HG03432 (cell line): ENCODE measurements at regions not wholly inside any gene's neighbourhood (a gene's known extent, or its start where the extent isn't known, plus 50 kb on each side); places are given as distances from the start of the nearest gene placed in this dataset.

ENCODE experiments used
- ATAC-seq: cut with Tn5 transposase; IDR thresholded peaks from one replicate; pipeline ENCODE4 v1.9.1; 2021; ENCODE audit warnings: mild to moderate bottlenecking, moderate library complexity; ENCODE audit not compliant: unreplicated experiment

DNA sequence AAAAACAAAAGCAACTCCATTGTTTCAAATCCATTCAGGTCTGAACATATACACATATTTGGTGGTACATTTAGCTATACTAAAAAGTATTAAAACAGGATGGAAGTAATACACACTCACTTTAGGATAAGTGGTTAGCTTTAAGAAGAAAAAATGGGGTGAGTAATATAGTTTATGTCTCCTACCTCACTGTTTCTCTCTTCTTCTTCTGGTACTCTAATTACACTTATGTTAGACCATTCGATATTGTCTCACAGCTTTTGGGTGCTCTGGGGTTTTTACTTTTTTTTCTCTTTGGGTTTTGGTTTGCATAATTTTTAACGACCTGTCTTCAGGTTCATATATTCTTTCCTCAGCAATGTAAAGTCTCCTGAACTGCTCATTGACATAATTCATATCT, 75.4 kb upstream of the AKAP13 start:
- ATAC-seq, result no peak

DNA sequence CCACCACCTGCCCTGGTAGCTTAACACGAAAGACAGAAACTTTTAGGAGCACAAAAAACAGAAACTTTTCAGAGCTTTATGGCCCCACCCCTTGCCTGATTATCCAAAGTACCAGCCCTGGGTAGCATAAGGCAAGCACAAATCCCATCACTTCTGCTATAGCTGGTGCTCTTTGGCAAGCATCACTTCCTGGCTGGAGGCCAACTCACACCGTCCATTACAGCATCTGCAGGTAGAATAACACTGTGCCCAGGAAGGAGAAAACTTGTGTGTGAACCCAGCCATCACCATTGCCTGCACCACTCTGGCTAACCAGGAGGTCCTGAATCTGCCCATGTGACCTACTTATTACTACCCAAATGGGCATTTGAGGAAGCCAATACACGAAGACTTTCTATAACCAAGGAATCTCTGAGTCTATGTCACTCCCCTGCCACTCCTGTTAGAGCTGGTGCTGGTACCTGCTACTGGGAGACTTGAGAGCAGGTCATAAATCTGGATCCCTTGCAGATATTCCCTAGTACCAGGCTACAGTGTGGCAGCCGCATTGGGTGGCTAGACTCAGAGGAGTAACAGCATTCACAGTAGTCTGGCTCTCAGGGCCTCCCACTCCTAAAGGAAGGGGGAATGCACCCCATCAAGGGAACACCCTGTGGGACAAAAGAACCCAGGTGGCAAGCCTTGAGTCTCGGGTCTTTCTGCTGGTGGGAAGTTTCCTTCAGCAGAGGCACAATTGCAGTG, 73.3 kb upstream of the AKAP13 start:
- ATAC-seq, result no peak

GRCh38 chr15:85307687-85308045, 72.7 kb upstream of the AKAP13 start:
- no peak for ATAC-seq

GRCh38 chr15:85311647-85312046, 68.8 kb upstream of the AKAP13 start:
- ATAC-seq, result no peak

DNA sequence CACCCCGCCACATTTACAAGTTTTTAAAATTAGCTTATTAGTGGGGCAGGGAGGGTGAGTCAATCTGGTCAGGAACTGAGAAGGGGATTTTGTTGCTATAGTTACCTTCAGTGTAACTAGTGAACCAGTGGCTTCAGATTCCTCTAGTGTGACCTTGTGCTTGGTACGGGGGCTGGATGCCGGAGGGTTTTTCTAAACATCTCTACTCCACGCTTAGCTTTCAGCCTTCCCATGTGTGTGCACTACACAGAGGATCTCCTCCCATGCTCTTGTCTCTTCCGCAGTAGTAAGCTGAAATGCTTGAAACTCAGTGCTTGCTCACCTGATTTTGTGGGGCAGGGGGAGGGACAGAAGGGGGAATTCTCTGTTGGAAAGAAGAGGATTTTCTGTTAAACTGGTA, 67.9 kb upstream of the AKAP13 start:
- peak; percentile 96 for ATAC-seq

DNA sequence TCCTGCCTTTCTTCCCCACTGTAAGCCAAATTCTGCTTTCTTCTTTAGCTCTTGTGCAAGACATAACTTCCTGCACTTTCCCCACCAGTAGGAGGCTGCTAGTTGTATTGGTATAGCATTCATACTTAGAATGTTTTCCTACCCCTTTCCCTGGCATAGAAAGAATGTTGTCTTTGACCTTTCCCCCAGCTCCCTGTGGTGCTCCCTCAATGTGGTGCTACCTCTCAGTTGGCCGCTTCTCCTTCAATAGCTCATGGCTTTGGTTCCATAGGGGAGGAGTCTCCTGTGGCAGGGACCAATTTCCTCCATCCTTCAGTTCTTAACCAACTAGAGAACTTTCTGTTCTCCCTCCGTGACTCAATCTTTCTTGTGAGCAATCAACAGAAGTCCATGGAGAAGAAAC, 67.5 kb upstream of the AKAP13 start:
- no peak for ATAC-seq

- no peak for ATAC-seq
These were observed 67.1 kb upstream of the AKAP13 start for GRCh38 chr15:85313339-85313738.

DNA sequence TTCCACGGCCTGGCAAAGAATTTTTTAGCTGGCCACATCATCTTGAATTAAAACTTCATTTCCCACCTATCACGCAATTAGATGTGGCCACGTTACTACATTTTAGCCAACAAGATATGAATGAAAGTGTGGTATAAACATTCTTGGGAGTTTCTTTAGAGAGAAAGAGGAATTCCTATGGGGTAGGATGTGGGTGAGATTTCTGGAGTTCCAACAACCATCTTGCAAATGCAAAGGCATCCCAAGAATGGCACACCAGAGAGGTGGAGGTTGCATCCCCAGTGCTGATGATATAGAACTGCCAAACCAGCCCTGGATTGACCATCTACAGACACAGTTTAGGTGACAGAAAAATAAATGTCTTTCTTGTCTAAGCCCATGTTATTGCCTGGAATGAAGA, 66.3 kb upstream of the AKAP13 start:
- ATAC-seq, result no peak

DNA sequence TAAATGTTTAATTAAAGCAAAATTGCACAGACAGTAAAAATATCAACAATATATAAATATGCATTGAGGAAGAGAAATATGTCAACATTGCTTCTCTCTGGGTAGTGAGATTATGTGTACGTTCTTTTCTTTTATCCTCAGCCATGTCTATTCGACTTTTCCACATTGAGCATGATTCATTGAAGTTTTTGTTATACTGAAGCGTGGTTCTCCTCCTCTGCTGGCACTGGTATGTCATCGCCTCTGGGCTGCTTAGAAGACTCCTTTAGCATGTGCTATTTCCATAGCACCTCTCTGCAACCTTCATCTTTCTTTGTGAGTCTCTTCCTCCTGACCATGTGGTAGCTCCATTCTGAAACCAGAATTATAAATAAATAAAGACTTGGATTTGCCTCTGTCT, 65.8 kb upstream of the AKAP13 start:
- no peak for ATAC-seq

DNA sequence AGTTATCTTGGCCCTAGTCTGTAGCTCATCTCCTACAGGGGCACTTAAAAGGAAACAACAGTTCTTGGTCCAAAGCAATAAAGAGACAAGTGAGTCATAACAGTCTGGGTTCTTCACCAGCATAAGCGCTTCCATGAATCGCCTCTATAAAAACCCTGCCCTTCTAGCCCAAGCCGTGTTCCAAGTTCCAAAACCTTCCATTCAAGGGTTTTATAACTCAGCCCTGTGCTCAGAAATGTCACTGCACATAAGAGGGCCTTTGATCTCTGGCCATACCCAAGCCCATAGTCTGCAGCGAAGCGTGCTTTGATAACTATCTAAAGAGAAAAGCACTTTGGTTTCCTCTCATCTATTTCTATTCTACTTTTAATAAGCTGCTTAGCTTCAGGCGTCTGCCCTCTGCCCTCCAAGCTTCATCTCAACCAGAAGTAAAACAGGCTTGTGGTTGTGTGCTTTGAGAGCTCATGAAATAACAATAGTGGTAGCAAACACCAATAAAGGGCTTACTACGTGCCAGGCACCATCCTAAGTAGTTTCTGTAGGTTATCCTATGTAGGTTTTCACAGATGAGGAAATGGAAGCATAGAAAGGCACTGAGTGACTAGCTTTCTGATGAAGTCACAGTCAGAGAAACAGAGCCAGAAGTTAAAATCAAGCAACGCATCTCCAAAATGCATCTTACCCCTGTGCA, 64.0 kb upstream of the AKAP13 start:
- no peak for ATAC-seq

GRCh38 chr15:85318048-85318731, 62.2 kb upstream of the AKAP13 start:
- peak; percentile 93 for ATAC-seq

- no peak for ATAC-seq
These were observed 61.7 kb upstream of the AKAP13 start for GRCh38 chr15:85318732-85319076.

- no peak for ATAC-seq
These were observed 56.2 kb upstream of the AKAP13 start for GRCh38 chr15:85324202-85324601.

DNA sequence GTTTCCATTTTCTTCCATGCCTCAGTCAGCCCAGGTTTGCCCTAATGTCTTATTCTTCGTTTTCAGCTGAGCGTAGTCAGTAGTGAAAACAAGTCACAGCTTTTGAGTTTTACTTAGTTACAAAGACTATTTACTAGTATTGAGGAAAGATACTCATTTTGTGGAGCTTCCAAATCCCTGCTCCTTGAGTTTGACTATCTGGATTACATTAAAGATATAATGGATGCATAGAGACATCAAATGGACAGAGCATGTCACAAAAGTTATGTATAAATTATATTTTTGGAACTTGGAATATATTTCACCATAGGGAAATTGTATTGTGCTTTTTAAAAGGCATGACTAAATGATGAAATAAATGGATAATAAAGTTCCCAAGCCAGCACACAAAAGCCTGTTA, 54.6 kb upstream of the AKAP13 start:
- ATAC-seq, result no peak

GRCh38 chr15:85326291-85326690, 54.1 kb upstream of the AKAP13 start:
- ATAC-seq, result no peak

DNA sequence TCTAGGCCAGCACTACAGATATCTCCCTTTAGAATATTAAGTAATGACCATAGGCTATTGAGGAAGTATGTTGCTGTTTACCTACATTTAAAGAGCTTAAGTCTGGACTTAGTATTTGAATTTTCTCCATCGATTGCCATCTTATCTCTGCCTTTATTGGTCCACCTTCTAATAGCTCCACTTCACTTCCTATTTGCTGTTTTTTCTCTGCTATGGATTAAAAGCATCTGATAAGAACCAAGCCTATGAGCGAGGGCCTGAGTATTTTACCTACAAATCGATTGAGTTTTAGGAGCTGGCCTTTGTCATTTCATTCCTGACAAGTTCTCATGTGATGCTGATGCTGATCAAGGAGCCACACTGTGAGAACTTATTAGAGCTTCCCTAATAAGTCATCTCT, 52.6 kb upstream of the AKAP13 start:
- ATAC-seq, result no peak

DNA sequence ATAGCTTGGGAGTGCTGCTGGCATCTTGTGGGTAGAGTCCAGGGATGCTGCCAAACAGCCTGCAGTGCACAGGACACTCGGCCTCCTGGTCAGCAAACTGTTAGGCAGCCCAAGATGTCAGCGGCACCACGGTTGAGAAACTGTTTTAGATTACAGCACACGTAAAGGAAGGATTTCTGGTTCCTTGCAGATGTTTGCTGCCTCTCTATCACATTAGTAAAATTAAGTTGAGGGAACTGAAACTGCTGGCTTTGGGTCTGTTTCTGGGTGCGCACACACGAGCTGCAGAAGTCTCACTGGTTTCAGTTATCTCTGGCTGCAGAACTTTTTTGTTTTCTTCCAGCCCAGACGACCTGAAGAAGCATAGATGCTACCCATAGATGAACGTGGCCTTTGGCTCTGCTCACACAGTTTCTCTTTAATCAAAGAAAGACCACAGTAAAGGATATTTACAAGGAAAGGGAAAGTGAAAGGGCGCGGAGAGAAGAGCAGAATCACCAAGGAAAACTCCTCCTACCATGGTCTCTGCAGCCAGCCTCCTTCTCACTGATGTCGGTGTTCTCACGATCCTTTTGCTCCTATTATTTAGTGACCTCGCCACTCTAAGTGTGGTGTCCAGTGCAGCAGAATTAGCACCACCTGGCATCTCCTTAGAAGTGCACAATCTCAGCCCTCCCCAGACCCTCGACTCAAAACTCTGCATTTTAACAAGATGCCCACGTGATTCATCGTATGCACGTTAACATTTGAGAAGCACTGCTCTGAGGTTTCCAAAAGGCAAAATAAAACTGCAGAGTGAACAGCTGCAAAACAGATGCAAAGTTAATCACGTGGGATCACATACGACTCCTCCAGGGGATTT, 50.6 kb upstream of the AKAP13 start:
- ATAC-seq, result peak; percentile 57
